Right ventricle myocardium inferior (tissue), 1 donor: ENCODE measurements at regions not wholly inside any gene's neighbourhood (a gene's known extent, or its start where the extent isn't known, plus 50 kb on each side); places are given as distances from the start of the nearest gene placed in this dataset.

Source experiments
- ATAC-seq: fragments of 200-7000 bp; cut with Tn5 transposase; one replicate; pipeline ENCODE4 v1.9.1; 2020; ENCODE audit warnings: mild to moderate bottlenecking, moderate library complexity
- DNase-seq: peaks from one replicate; pipeline ENCODE4 v3.0.0; 2021; ENCODE audit errors: missing footprints
- intact Hi-C: fragments of 100-400 bp; cut with DNase I; formaldehyde crosslinking; loops from one replicate; pipeline ENCODE4 v1.11.0; 2022
- donor health status: DM: no; HTN: yes; CAD: no; lungs with severe emphysema.

DNA sequence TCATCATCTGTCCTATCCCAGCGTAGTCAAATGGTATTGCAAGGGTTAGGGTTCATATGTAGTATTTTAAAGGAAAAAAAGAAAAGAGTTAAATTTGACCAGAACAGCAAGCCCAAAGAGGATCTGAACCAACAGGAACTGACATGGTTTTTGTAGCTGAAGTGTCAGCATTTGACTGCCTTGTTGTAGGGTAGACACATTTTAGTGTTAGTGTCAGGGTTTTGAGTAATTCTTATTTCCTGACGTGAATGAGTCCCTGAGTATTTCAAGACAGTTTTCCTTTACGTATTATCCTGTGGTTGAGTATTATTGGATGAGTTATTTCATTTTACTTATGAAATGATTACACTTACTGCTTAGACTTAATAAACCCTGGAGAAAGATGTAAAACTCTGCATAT, 173.3 kb upstream of the ZEB2 start:
- intact Hi-C loops, result no loop called here
- no peak for DNase-seq
- peak; percentile 54 for ATAC-seq

DNA sequence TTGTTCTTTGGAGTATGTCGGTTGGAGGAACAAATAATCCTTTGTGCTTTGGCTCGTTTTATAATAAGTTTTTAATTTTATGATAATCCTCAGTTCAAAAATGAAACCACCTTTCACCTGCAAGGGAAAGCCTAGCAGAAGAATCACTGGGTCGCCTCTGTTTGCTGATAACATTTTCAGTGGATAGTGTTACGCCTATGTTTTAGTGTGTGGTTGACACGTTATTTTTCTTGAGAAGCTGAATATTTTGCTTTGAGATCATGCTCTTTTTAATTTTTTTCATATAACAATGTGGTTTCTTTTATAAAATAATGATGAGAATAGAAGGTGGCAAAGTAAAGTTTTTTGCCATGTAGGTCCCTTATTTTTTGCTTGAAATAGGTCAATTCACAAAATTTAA, 172.7 kb upstream of the ZEB2 start:
- intact Hi-C loops, result no loop called here
- ATAC-seq (no peak), DNase-seq (no peak)

DNA sequence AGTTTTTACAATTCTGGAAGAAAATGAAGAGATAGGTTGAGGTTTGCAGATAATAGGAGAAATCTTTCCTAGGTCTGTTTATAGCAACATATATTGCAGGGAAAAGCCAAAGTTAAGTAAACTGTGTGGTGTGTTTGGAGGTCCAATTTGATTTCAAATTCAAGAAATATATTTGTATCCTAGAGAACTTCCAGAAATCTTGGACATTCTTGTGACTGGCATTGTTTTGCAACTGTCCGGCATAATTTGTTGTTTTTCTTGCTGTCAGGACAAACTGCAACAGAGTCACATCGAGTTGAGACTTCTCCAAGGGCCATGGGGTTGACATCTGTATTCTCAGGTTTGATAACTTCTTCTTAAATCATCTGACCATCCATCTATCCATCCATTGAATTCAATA, 170.9 kb upstream of the ZEB2 start:
- intact Hi-C loops, result no loop called here
- DNase-seq (no peak), ATAC-seq (no peak)

DNA sequence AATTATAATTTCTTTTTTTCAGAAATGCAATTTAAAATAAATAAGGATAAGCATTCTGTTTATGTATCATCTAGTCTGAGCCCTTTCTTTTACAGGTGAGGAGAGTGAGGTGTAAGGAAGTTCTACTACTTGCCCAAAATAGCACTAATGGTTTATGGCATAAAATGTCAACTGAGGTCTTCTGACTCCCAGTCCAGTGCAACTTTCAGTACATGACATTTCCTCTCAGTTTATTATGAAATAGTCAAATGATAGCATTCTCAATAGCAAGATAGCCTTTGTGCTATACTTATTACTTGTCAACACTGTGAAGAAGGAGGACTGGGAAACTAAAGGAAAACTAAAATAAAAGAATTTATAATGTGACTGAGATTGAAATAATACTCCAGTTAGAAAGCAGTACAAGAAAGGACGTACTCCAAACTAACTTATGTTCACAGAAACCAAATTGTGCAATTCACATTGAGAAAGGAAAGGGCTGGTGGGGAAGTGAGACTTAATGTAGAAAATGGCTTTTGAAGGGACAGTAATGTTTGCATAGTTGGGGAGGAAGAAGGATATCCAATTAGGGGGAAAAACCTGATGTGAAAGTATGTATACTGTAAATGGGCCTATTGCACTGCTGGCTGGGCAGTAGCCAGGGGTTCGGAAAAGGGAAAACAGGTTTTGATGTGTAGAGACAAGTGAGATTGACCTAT, 166.7 kb upstream of the ZEB2 start:
- ATAC-seq (peak; percentile 52), DNase-seq (no peak)
- intact Hi-C loops, result no loop called here

DNA sequence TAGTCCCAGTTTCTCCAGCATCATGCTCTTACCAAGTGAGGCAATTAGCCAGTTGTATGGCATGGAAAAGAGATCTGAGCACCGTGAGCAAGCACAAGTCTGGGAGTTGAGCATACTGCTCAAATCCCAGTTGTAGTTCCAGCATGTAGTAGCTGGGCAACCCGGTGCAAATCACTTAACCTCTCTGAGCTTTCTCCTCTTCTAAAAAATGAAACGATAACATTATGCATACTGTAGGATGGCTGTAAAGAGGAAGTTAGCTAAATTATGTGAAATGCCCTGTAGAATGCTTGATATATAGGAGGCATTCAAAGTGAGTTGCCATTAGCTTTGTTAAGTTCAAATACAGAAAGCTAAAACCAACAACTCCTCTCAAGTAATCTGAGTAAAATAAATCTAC, 164.0 kb upstream of the ZEB2 start:
- DNase-seq (no peak), ATAC-seq (no peak)
- intact Hi-C loops, result no loop called here

DNA sequence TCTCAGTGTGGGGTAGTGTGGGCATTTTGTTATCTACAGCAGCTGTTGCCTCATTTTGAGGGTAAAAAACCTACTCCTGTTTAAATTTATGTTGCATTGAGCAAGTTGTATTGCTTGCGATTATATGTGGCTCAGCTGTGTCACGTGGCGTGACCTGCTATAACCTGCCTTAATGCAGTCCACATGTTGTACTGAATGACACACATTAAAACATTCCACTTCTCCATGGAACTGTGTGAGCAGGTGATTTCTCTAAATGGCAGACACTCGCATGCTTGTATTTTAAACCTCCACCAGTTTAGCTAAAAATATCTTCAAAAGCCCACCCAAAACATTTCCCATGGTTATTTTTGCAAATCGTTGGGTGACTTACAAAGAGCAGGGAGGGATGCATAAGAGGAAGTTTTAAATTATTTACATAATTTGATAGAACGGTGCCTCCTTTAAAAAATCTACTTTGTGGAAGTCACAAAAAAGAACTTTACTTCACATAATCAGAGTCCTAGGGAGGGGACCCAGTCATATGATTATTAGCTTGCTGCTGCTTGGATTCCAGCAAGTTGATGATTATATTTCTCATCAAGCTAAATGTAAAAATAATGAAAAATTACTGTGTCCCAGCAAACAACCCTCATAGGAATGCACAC, 163.3 kb upstream of the ZEB2 start:
- intact Hi-C loops, result no loop called here
- no peak for DNase-seq
- no peak for ATAC-seq

DNA sequence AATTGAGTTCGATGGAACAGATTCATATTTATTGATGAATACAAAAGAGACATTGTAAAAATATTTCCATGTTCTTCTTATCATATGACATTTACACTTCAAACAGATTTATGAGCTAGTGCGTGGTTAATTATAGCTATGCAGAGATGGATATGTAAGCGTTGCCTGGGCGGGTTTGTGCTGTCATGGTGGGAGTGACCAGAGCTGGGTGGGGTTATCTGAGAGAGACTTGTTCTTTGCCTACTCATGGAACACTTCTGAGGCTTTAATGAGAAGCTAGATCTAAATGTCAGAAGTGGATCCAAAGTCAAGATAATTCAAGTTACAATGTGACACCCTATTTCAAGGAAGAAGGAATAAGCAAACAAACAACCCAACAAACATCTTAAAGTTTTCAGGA, 162.3 kb upstream of the ZEB2 start:
- ATAC-seq (peak; percentile 48), DNase-seq (no peak)
- intact Hi-C loops, result no loop called here

DNA sequence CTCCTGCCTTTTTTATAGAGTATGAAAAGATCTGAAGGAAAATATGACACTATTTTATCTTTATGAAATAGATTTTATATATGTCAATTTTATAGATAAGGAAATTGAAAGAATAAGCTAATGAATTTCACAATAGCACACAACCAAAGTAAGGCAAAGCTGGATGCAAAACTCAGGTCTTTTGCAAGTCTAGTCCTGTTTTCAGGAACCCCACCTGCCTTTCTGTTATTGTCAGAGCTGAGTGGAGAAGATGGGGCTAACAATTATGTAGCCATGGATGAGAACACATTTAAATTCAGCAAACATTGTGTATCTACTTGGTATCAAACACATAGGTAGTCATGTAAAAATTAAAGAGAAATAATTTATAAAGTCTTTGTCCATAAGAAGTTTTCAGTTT, 161.5 kb upstream of the ZEB2 start:
- ATAC-seq (no peak), DNase-seq (no peak)
- intact Hi-C loops, result no loop called here

DNA sequence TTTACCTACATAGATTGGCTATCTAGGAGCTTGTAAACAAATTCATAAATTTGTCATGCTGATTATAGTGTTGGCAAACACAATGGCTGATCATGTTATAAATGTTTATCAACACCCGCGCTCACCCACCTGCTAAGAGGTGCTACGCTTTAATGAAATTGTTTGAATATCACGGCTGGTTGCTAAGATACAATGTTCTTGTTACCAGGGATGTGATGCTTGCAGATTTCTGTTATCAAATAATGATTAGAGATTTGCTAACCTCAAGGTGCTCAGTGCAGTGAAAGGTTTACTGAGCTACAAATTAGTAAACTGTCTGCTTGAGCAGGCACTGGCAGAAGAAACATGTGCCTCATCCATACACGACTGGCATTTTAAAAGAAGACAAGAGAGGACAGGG, 160.0 kb upstream of the ZEB2 start:
- no peak for ATAC-seq
- intact Hi-C loops, result no loop called here

DNA sequence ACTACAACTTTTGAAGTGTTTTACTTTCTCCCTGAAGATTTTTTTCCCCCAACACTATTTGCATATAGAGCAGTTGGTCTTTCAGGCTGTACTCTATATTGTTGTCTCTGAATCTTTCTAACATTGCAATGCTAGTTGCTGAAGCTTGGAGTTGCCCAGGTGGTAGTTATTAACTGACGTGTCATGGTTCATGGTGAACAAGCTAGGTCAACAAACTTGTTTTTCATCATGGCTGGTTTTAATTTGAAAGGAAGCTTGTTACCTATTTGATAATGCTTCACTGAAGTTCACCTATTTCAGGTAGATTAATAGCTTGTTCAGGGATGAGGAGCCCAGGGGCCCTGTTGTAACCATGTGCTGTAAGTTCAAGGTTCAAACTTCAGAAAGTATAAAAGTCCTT, 158.8 kb upstream of the ZEB2 start:
- DNase-seq (no peak), ATAC-seq (no peak)
- intact Hi-C loops, result no loop called here

More for the DNA sequence above, 160.0 kb upstream of the ZEB2 start:
- no peak for DNase-seq

DNA sequence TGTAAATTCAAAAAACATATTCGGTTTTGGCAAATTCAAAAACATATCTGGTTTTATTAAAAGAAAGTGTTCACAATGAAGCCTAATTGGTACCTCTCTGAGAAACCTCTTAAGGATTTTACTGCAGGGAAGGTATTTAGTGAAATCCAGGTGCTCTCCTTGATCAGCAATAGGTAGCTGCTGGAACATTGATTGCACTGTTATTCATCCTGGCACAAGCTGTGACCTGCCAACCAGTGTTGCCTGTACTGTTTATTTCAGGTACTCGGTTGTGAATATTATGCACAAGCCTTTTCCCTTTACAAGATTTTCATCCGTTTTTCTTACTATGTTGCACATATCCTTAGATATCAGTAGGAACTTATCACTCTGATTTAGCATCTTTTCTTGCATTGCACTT, 155.8 kb upstream of the ZEB2 start:
- ATAC-seq, result no peak
- intact Hi-C loops, result no loop called here
- DNase-seq, result no peak

DNA sequence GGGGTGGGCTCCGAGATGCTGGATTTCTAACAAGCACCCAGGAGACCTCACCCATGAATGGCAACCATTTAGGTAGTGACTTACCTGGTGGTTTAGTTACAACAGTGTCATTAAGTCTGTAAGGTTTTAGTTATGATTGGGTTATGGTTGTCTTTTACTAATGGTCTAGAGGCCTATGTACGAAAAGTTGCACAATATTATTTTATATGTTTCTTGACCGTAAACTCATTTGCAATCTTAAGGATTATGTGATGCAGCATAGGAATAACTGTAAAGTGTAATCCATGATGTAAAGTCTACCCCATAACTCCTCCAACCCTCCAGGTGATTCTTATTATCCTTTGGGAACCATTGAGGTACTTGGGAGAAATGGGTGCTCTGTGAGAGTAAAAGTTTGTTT, 155.4 kb upstream of the ZEB2 start:
- intact Hi-C loops, result no loop called here
- no peak for ATAC-seq
- DNase-seq, result no peak

DNA sequence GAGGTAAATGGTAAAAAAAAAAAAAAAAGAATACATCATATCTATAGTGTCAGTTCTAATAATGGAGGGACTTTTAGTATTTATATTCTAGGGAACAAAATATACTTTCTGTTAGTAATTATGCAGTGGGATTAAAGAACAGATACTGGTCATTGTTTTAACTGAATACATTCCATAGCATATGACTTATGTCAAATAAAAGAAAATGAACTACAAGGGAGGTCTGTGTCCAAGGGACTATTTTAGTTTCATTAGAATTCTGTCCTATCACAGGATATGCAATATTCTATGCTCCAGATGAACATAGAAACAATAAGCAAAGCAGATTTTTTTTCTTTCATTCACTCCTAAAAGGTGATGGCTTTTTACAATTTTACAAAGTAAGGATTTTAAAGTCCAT, 154.2 kb upstream of the ZEB2 start:
- intact Hi-C loops, result no loop called here
- DNase-seq (no peak), ATAC-seq (no peak)

DNA sequence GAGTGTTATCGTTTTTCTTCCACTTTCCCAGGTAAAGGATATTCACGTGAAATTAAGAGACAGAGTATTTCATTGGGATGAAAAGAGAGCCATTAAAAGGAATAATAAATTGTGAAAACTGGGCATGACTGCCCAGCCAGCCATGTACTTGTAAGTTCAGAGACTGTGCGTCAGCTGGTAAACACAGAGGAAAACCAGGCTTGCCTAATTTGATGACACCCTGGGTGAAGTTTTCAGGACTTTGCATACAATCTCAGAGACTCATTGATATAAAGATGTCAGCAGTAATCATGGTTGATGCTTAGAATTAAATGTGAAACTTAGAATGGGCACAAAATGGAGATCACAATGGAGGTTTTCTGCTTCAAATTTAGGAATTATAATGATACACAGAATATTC, 153.5 kb upstream of the ZEB2 start:
- no peak for DNase-seq
- intact Hi-C loops, result no loop called here
- ATAC-seq, result no peak

DNA sequence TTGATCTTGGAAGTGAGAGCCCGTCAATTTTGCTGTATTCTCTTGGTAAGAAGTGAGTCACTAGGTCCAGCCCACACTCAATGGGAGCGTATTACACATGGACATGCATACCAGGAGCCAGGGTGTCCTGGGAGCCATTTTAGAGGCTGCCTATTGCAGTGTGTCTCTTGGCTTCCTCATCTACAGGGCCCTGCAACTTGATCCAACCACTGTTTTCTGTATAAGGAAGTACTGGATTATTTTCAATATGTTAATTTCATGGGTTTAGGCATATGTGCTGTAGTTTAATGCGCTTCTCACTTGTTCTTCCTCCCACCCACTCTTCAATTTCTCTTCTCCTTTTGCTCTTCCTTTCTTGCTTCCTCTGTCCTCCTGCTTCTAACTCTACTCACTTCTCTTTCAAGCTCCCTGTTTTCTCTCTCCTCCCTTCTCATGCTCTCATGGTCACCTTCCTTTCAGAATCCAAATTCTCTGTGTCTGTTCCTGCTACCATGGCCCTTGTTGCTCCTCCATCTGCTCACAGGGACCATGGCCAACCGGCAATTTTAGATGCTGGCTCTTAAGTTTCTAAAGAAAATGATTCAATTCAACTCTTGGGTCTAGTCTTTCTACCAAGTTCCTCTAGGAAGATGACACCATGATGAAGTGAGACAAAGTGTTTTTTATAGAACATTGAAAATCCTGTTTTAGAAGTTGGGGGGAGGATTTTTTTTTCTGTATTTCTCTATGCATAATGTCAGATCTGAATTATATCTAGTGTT, 152.0 kb upstream of the ZEB2 start:
- peak; percentile 62 for ATAC-seq
- DNase-seq, result no peak
- intact Hi-C loops, result no loop called here

DNA sequence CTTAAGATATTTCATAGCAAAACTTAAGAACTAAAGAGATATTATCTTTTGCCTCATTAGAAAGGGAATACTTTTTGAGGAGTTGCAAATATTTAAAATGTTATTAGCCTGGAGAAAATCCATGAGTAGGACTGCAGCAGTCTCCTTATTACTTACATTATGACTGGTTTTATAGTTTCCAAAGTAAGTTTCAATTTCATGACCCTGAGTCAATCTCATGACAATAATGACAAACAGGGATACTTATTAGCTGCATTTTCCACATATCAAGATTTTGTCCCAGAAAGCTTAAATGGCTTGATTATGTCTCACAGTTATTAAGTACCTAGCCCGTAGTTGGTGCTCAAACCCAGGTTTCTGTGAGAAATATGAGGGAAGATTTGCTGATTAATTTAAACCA, 150.8 kb upstream of the ZEB2 start:
- no peak for ATAC-seq
- intact Hi-C loops, result no loop called here
- DNase-seq, result no peak

DNA sequence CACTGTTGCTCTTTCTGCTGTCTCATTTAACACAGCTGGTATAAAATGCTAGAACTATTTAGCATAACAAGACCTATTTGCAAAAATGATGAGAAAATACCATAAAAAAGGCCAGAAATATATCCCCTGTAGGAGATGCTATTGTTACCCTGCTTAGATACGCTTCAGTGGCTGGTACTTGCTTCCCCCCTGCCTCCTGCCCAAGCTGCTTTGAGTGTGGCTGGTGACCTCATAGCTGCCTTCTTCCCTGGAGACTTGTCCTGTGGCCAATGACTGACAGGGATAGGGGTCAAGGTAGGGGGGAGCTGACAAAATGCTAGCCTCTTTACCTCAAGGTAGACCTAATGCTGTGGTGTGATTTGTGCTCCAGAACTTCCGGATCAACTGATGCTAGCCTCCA, 150.2 kb upstream of the ZEB2 start:
- DNase-seq (no peak), ATAC-seq (no peak)
- intact Hi-C loops, result no loop called here

DNA sequence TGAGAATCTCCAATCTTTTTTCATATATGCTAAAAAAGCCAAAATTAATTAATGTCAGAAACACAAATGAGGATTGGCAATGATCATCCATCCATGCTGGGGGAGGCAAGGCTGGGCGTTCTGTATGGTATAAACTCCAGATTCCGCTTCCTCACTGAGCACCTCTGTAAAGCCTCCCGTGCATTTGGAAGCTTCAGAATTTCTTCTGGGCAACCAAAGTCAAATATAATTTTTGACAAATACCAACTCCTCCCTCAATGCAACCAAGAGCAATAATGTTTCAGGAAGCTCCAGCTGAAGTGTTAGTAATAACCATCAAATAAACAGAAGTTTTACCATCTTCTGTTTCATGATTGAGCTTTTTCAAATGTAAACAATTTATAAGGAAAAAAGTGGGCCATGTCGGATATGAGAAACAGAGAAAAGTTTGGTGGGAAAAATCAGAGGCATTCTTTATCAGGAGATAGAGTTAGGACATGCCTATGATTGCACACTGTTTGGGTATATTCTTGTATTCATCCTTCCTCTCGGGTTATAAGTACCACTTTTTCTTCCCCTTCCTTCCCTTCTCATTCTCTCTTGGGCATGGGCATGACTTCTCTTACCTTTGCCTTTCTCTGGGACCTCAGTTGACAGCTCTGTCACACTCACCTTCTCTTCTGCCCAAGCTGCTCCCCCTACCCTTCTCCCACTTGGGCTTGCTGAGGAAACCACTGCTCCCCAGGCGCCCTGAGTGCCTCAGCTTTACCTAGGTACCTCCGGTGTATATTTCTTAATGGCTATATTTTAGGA, 149.5 kb upstream of the ZEB2 start:
- DNase-seq (no peak), ATAC-seq (no peak)
- intact Hi-C loops, result no loop called here

DNA sequence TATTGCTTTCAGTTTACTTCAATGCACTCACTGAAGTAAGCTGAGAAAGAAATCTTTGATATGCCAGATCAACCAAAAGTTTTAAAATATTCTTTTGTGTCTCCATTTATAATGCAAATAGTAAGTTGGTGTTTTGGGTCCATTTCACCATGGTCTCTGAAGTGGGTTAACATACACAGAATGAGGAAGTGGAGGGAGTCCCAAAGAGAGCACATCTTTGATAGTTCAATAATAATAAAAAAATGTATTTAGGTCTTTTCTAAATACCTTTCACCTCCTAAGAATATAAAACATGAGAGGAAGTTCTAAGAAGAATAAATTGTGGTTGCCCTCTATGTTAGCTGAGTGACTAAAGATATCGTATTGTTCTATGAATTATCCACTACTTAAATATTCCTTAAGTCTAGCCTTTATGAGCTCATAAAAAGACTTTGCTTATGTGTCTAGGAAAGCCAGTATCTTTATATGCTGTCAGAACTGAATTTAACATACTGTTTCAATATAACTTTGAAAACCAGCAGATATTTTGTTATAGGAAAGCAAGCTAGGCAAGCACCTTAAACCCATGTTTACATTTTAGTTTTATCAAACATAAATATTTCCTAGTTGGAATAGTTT, 148.7 kb upstream of the ZEB2 start:
- DNase-seq, result no peak
- intact Hi-C loops, result no loop called here
- ATAC-seq, result no peak
